Hepatocyte (in vitro differentiated cells): ENCODE measurements at regions not wholly inside any gene's neighbourhood (a gene's known extent, or its start where the extent isn't known, plus 50 kb on each side); places are given as distances from the start of the nearest gene placed in this dataset.
A peak's percentile ranks its signal among the peaks of the same experiment; 100 is the strongest.
"Not testable (repeated sequence)": the region's sequence is repeated elsewhere in the genome, so short reads cannot be mapped to it uniquely, and the experiment has no call there.

Source experiments
- DNase-seq: peaks from one replicate; pipeline ENCODE4 v3.0.0-alpha.2; 2016; ENCODE audit warnings: low spot score
- H2AFZ ChIP-seq: fragments of 200-600 bp; sonication (generic); 2 replicates; pipeline ENCODE4 v1.6.0; 2016; ENCODE audit warnings: antibody characterized with exemption, mild to moderate bottlenecking
- H3K27ac ChIP-seq: fragments of 200-600 bp; sonication (generic); 2 replicates; pipeline ENCODE4 v1.5.1; 2016; ENCODE audit warnings: mild to moderate bottlenecking
- H3K27me3 ChIP-seq: fragments of 200-600 bp; sonication (generic); 2 replicates; pipeline ENCODE4 v1.6.1; 2016
- H3K36me3 ChIP-seq: fragments of 200-600 bp; sonication (generic); replicated peaks from 2 replicates; pipeline ENCODE4 v1.5.1; 2016; ENCODE audit warnings: low read depth; ENCODE audit not compliant: insufficient read depth
- H3K4me1 ChIP-seq: fragments of 200-600 bp; sonication (generic); 2 replicates; pipeline ENCODE4 v1.5.1; 2016; ENCODE audit warnings: mild to moderate bottlenecking, moderate library complexity; ENCODE audit not compliant: insufficient read depth
- H3K4me2 ChIP-seq: fragments of 200-600 bp; sonication (generic); 2 replicates; pipeline ENCODE4 v1.6.0; 2016
- H3K4me3 ChIP-seq: fragments of 200-600 bp; sonication (generic); 2 replicates; pipeline ENCODE4 v1.5.1; 2016; ENCODE audit warnings: mild to moderate bottlenecking
- H3K79me2 ChIP-seq: fragments of 200-600 bp; sonication (generic); 2 replicates; pipeline ENCODE4 v1.6.0; 2017; ENCODE audit warnings: mild to moderate bottlenecking
- H3K9me2 ChIP-seq: fragments of 200-600 bp; sonication (generic); replicated peaks from 2 replicates; pipeline ENCODE4 v1.6.0; 2017; ENCODE audit warnings: mild to moderate bottlenecking; ENCODE audit not compliant: insufficient read depth
- H3K9me3 ChIP-seq: fragments of 200-600 bp; sonication (generic); 2 replicates; pipeline ENCODE4 v1.5.1; 2016; ENCODE audit warnings: low read depth, mild to moderate bottlenecking
- H4K20me1 ChIP-seq: fragments of 200-600 bp; sonication (generic); 2 replicates; pipeline ENCODE4 v1.6.0; 2016; ENCODE audit warnings: mild to moderate bottlenecking; ENCODE audit not compliant: insufficient read depth, poor library complexity, severe bottlenecking
- EZH2 ChIP-seq: fragments of 200-600 bp; sonication (generic); IDR thresholded peaks from 2 replicates; pipeline ENCODE4 v1.6.1; 2016; ENCODE audit warnings: antibody characterized with exemption, mild to moderate bottlenecking, borderline replicate concordance
- EZH2phosphoT487 ChIP-seq: fragments of 200-600 bp; sonication (generic); IDR thresholded peaks from one replicate; pipeline ENCODE4 v1.6.1; 2018; ENCODE audit warnings: antibody characterized with exemption, mild to moderate bottlenecking, low read depth, moderate library complexity; ENCODE audit not compliant: unreplicated experiment, severe bottlenecking
- WGBS: methylation state at CpG from one replicate; pipeline ENCODE4 v1.1.6; 2016; ENCODE audit warnings: low lambda C conversion rate; ENCODE audit errors: missing lambda C conversion rate; 5-methylcytosine and 5-hydroxymethylcytosine counted together
- TF ChIP-seq, protein P1 (sequence below): fragments of 200-600 bp; sonication (generic); IDR thresholded peaks from 2 replicates; pipeline ENCODE4 v1.5.1; 2016; ENCODE audit warnings: antibody characterized with exemption, mild to moderate bottlenecking; ENCODE audit not compliant: poor library complexity

DNA sequence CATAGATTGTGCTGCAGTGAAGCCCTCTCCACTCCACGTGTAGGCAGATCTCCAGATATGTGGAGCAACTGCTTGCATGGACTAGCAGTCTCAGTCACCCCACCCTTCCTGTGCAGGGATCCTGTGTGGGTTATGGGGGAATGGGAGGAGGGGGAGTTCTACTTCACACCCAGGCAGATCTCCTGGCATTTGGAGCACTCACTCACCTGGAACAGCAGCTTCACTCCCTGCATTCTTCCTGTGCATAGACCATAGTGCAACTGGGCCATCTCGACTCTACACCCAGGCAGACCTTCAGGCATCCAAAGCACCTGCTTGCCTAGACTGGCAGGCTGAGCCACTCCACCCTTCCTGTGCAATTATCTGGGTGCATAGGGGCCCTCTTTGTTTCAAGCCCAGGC is 96.0 kb upstream of the PCED1B start:
- 61% methylated on average over 2 of the region's 2 CpGs for WGBS
- TF ChIP-seq EZH2 (no peak), EZH2phosphoT487 (no peak)
- TF ChIP-seq, protein P1, sequence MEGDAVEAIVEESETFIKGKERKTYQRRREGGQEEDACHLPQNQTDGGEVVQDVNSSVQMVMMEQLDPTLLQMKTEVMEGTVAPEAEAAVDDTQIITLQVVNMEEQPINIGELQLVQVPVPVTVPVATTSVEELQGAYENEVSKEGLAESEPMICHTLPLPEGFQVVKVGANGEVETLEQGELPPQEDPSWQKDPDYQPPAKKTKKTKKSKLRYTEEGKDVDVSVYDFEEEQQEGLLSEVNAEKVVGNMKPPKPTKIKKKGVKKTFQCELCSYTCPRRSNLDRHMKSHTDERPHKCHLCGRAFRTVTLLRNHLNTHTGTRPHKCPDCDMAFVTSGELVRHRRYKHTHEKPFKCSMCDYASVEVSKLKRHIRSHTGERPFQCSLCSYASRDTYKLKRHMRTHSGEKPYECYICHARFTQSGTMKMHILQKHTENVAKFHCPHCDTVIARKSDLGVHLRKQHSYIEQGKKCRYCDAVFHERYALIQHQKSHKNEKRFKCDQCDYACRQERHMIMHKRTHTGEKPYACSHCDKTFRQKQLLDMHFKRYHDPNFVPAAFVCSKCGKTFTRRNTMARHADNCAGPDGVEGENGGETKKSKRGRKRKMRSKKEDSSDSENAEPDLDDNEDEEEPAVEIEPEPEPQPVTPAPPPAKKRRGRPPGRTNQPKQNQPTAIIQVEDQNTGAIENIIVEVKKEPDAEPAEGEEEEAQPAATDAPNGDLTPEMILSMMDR: no peak
- Histone ChIP-seq H2AFZ (no peak overlapping the region), H3K36me3 (no peaks in the 10 kb centered on the region), H3K4me1 (no peaks in the 10 kb centered on the region), H4K20me1 (no peaks in the 10 kb centered on the region), H3K9me2 (no peaks in the 10 kb centered on the region), H3K27ac (no peak overlapping the region), H3K27me3 (no peaks in the 10 kb centered on the region), H3K9me3 (no peaks in the 10 kb centered on the region), H3K4me2 (no peak overlapping the region), H3K79me2 (no peaks in the 10 kb centered on the region), H3K4me3 (no peak overlapping the region)
- DNase-seq: no peak

DNA sequence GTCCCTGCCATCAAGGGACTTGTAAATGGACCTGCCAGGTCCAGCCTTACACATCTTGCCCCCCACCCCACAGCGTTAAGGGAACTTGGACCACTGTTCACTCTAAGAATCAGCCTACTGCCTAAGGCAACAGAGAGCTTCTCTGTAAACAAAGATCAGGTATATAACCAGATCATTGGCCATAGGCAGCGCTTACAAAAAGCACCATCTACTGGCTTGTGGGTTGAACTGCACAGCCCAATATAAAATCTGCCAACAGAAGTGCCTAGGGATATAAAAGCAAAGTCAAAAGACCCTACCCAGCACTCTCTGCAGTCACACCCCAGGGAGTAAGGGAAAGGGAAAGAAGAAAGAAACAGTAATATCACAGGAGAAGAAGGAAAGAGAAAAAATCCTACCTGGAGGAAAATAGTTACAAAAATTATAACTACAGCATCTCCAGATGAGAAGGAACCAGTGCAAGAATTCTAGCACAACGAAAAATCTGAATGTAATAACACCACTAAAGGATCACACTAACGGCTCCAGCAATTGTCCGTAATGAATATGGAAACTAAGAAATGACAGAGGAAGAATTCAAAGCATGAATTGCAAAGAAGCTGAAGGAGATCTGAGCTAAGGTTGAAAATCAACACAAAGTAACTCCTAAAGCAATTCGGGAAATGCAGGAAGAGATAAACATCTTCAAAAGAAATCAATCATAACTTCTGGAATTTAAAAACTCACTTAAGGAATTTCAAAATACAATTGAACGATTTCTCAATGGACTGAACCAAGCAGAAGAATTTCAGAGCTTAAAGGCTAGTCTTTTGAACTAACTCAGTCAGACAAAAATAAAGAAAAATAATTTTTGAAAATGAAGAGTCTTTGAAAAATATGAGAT is 95.2 kb upstream of the PCED1B start:
- H3K4me3 ChIP-seq: no peak overlapping the region
- no peaks in the 10 kb centered on the region for H3K9me3 ChIP-seq
- no peak overlapping the region for H3K27ac ChIP-seq
- DNase-seq: peak; percentile 71
- 51% methylated on average over 7 of the region's 7 CpGs for WGBS
- no peaks in the 10 kb centered on the region for H3K36me3 ChIP-seq
- H4K20me1 ChIP-seq: no peaks in the 10 kb centered on the region
- no peaks in the 10 kb centered on the region for H3K4me1 ChIP-seq
- H2AFZ ChIP-seq: no peak overlapping the region
- no peaks in the 10 kb centered on the region for H3K79me2 ChIP-seq
- H3K27me3 ChIP-seq: no peaks in the 10 kb centered on the region
- H3K4me2 ChIP-seq: no peak overlapping the region
- no peaks in the 10 kb centered on the region for H3K9me2 ChIP-seq
- TF ChIP-seq EZH2phosphoT487 (no peak), EZH2 (no peak)
- TF ChIP-seq, protein P1: peak; percentile 78

DNA sequence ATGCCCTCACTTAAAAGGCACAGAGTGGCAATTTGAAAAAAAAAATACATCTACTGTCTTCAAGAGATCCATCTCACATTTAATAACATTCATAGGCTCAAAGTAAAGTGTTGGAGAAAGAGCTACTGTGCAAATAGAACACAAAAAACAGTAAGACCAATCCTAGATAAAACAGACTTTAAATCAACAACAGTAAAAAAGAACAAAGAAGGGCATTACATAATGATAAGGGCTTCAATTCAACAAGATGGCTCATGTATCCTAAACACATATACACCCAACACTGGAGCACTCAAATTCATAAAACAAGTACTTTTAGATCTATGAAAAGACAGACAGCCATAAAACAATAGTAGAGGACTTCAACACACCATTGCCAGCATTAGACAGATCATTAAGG is 93.6 kb upstream of the PCED1B start:
- Histone ChIP-seq H3K9me2 (no peaks in the 10 kb centered on the region), H3K4me3 (no peak overlapping the region), H4K20me1 (no peaks in the 10 kb centered on the region), H3K27ac (no peak overlapping the region), H3K36me3 (no peaks in the 10 kb centered on the region), H3K27me3 (no peaks in the 10 kb centered on the region), H2AFZ (no peak overlapping the region), H3K79me2 (no peaks in the 10 kb centered on the region), H3K4me2 (no peak overlapping the region), H3K9me3 (no peaks in the 10 kb centered on the region), H3K4me1 (no peaks in the 10 kb centered on the region)
- DNase-seq: no peak
- TF ChIP-seq, protein P1: no peak
- TF ChIP-seq EZH2phosphoT487 (no peak), EZH2 (no peak)

DNA sequence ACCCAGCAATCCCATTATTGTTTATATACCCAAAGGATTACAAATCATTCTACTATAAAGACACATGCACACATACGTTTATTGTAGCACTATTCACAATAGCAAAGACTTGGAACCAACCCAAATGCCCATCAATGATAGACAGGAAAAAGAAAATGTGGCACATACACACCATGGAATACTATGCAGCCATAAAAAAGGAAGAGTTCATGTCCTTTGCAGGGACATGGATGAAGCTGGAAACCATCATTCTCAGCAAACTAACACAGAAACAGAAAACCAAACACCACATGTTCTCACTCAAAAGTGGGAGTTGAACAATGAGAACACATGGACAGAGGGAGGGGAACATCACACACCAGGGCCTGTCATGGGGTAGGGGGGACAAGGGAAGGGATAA is 91.3 kb upstream of the PCED1B start:
- DNase-seq, H3K9me3 ChIP-seq, H3K9me2 ChIP-seq, H3K36me3 ChIP-seq, H3K27ac ChIP-seq, H3K79me2 ChIP-seq, H4K20me1 ChIP-seq, H3K4me3 ChIP-seq, H2AFZ ChIP-seq, H3K4me1 ChIP-seq, H3K27me3 ChIP-seq, H3K4me2 ChIP-seq: not testable (repeated sequence)
- 72% methylated on average over 1 of the region's 1 CpG for WGBS
